ENCODE measurements at regions not wholly inside any gene's neighbourhood (a gene's known extent, or its start where the extent isn't known, plus 50 kb on each side); places are given as distances from the start of the nearest gene placed in this dataset.

DNA sequence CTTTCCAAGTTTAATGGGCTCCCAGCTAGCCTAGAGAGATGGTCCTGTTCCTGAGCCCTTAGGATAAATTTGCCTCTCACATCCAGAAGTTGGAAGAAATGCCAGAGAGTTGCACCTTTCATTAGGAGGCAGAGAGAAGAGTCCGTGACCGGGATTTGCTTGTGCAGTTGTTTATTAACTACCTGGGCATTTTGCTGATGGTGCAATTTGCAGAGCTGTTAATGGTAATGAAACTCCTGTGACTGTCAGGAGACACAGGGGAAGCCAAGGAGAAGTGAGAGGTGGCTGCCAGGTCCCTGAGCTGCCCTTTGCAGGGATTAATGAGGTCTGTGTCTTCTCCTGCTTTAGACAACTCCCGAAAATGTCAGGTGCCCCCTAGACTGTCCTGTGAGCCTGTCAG, 69.1 kb upstream of the B3GAT1 start:
- TF ChIP-seq, protein P1, sequence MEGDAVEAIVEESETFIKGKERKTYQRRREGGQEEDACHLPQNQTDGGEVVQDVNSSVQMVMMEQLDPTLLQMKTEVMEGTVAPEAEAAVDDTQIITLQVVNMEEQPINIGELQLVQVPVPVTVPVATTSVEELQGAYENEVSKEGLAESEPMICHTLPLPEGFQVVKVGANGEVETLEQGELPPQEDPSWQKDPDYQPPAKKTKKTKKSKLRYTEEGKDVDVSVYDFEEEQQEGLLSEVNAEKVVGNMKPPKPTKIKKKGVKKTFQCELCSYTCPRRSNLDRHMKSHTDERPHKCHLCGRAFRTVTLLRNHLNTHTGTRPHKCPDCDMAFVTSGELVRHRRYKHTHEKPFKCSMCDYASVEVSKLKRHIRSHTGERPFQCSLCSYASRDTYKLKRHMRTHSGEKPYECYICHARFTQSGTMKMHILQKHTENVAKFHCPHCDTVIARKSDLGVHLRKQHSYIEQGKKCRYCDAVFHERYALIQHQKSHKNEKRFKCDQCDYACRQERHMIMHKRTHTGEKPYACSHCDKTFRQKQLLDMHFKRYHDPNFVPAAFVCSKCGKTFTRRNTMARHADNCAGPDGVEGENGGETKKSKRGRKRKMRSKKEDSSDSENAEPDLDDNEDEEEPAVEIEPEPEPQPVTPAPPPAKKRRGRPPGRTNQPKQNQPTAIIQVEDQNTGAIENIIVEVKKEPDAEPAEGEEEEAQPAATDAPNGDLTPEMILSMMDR (IDR thresholded peaks at IDR 0.05), result no peak
- TF ChIP-seq EZH2 (IDR thresholded peaks at IDR 0.05; ENCODE audit: borderline replicate concordance, insufficient read depth, low read depth, low read length, poor library complexity, severe bottlenecking), result no peak
